HEK293T (cell line): ENCODE measurements at regions not wholly inside any gene's neighbourhood (a gene's known extent, or its start where the extent isn't known, plus 50 kb on each side); places are given as distances from the start of the nearest gene placed in this dataset.

Experiments
- FOXA1 ChIP-seq: fragments of 450-650 bp; IDR thresholded peaks from 2 replicates; pipeline ENCODE4 v1.6.1; 2016; ENCODE audit warnings: mild to moderate bottlenecking
- FOXK2 ChIP-seq: fragments of 450-650 bp; IDR thresholded peaks from 2 replicates; pipeline ENCODE4 v1.6.1; 2016; ENCODE audit warnings: mild to moderate bottlenecking

GRCh38 chr4:165700855-165701254, 172.2 kb upstream of the TLL1 start:
- TF ChIP-seq FOXK2 (no peak), FOXA1 (no peak)
